MM.1S (cell line): ENCODE measurements at regions not wholly inside any gene's neighbourhood (a gene's known extent, or its start where the extent isn't known, plus 50 kb on each side); places are given as distances from the start of the nearest gene placed in this dataset.

ENCODE experiments used
- EZH2 ChIP-seq: fragments of 300-600 bp; sonication (generic); optimal IDR thresholded peaks from 2 replicates; pipeline ENCODE3; 2017; ENCODE audit warnings: low read depth, mild to moderate bottlenecking, antibody characterized with exemption, low read length, mixed read lengths
- TF ChIP-seq, protein P1 (sequence below): fragments of 300-600 bp; sonication (generic); IDR thresholded peaks from 2 replicates; pipeline ENCODE4 v1.5.1; 2016; ENCODE audit warnings: antibody characterized with exemption, low read length, mixed read lengths

DNA sequence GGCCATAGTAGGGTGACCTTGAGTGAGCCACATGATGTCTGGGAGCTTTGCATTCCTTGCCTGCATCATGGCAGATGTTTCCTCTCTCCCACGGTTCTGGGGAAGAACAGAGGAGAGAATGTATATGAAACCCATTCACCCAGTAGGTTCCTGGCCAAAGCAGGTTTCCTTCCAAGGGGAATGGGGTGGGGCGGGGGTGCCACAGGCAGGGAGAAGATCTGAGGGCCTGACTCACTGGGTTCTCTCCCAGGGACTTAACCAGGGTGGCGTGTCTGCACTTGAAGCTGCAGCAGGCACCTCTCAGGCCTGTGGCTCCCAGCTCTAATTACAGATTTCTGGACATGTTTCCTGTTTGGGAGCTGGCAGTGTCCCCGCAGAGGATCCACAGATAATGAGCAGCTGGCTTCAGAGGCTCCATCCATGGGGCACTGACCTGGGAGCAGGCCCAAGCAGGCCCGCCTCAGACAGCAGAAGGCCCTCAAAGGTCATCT lies 50.2 kb upstream of the ZMIZ1 start:
- TF ChIP-seq, protein P1, sequence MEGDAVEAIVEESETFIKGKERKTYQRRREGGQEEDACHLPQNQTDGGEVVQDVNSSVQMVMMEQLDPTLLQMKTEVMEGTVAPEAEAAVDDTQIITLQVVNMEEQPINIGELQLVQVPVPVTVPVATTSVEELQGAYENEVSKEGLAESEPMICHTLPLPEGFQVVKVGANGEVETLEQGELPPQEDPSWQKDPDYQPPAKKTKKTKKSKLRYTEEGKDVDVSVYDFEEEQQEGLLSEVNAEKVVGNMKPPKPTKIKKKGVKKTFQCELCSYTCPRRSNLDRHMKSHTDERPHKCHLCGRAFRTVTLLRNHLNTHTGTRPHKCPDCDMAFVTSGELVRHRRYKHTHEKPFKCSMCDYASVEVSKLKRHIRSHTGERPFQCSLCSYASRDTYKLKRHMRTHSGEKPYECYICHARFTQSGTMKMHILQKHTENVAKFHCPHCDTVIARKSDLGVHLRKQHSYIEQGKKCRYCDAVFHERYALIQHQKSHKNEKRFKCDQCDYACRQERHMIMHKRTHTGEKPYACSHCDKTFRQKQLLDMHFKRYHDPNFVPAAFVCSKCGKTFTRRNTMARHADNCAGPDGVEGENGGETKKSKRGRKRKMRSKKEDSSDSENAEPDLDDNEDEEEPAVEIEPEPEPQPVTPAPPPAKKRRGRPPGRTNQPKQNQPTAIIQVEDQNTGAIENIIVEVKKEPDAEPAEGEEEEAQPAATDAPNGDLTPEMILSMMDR, result no peak
- no peak for TF ChIP-seq EZH2
